ENCODE measurements at regions not wholly inside any gene's neighbourhood (a gene's known extent, or its start where the extent isn't known, plus 50 kb on each side); places are given as distances from the start of the nearest gene placed in this dataset.

GRCh38 chr11:79794057-79794456, 353.2 kb upstream of the TENM4 start:
- no peak for DNase-seq

DNA sequence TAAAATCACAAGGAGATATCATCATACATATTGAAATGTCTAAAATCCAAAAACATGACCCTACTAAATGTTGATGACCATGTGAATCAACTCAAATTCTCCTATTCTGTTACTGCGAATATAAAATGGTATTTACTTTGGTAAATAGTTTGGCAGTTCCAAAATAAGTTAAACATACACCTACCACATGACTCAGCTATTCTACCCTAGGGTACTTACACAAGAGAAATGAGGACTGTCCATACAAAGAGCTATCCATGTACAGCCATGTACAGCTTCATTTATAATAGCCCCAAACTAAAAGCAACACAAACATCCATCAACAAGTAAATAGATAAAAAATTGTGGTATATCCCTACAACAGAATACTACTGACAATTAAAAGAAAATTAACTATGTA, 346.1 kb upstream of the TENM4 start:
- DNase-seq = no peak

GRCh38 chr11:79783833-79784232, 343.0 kb upstream of the TENM4 start:
- DNase-seq = no peak

GRCh38 chr11:79768343-79768742, 327.5 kb upstream of the TENM4 start:
- DNase-seq = no peak

GRCh38 chr11:79762279-79762921, 321.6 kb upstream of the TENM4 start:
- no peak for DNase-seq

- DNase-seq = no peak
These were observed 317.5 kb upstream of the TENM4 start for GRCh38 chr11:79758325-79758724.

DNA sequence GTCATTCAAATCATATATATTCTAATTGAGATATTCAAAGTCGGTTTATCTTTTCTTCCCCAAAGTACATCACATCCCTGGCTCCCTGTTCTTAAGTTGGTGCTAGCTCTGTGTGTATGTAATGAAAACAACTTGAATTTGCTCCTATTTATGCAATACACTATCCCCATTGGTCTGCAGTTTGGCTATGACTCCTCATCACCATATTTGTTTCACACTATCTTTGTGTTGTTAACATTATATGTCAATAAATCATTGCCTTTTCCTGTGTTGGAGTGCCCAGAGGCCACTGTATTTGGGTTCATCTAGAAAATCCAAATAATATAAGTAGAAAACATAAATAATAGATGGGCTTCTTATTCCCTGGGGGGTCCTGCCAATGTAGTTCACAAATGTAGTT, 306.6 kb upstream of the TENM4 start:
- no peak for DNase-seq

- DNase-seq = no peak
These were observed 304.1 kb upstream of the TENM4 start for GRCh38 chr11:79744941-79745340.

DNA sequence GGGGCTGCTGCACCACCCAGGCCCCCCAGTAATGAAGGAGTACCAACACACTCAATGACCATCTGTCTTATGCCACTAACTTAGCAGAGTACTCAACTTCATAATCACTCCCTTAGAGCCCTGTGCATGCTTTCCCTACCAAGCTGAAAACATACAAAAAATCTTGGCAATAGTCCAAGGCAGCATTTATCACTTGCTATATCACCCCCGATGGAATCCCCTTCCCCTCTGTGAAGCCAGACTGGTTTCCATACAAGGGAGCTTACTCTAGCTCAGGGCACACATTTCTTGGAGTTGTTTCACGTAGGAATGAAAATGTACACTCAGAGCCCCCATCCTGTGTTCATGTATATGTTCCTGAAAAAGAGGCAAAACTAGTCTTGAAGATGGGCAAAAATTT, 301.3 kb upstream of the TENM4 start:
- no peak for DNase-seq

GRCh38 chr11:79739591-79739990, 298.8 kb upstream of the TENM4 start:
- DNase-seq = no peak

- DNase-seq = no peak
These were observed 286.4 kb upstream of the TENM4 start for GRCh38 chr11:79727221-79727620.

DNA sequence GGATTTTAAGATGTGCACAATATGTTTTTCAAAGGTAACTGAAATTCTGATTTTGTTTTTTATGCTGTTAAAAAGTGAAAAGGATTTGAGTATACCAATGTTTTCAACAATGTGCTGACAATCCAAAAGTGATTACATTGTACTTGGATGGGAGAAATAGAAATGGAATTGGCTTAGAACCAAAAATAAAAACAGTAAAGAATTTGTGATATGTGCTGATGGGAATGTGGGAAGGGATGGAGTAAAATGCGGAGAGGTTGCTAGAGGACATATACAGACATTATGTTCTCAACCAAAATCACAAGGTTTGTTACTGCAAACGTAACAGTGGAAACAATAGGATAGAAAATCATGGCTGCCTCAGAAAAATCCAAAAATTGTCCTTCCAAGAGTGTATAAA, 279.3 kb upstream of the TENM4 start:
- no peak for DNase-seq

GRCh38 chr11:79708319-79708932, 267.6 kb upstream of the TENM4 start:
- peak in 1 of 5 experiments; percentile 12 for DNase-seq

GRCh38 chr11:79705648-79706047, 264.8 kb upstream of the TENM4 start:
- no peak for DNase-seq

DNA sequence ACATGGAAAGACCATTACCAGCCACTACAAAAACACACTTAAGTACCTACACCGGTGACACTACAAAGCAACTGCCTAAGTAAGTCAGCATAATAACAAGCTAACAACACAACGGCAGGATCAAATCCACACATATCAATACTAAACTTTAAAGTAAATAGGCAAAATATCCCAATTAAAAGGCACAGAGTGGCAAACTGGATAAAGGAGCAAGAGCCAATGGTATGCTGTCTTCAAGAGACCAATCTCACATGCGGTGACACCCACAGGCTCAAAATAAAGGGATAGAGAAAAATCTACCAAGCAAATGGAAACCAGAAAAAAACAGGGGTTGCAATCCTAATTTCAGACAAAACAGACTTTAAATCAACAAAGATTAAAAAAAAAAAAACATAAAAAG, 261.5 kb upstream of the TENM4 start:
- no peak for DNase-seq

DNA sequence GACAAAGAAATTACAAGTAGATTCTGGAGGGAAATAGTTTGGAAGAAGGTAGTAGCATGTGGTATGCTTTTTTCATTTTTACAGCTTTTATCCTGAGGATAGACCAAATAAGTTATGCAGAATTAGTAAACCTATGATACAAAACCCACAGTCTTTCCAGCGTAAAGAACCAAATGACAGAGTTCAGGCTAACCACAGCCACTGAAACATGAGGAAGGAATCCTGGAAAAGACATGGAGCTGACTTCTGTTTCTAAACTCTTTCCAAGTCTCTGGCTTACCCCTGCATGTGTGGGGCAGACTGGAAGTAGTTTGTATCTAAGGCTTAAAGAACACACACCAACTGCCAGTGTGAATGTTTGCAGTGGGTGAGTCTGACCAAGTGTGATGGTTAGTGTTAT, 258.4 kb upstream of the TENM4 start:
- no peak for DNase-seq

DNA sequence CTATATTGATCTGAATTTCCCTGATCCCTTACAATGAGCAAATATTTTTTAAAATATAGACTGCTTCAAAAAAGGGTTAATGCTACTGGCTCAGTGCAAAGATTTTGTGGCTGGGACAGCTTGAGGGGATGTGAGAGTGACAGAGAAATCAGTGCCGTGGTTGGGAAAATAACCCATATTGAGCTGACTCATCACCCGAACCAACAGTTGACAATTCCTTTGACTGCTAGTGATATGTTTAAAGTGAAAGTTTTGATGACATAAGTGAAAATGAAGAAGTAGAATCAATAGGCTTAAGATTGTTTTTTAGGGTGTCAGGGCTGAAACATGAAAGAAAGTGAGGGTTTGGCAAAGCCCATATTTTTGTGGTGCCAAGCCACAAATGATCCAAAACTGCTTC, 257.1 kb upstream of the TENM4 start:
- DNase-seq = peak in 1 of 5 experiments; percentile 20

GRCh38 chr11:79694368-79694767, 253.5 kb upstream of the TENM4 start:
- no peak for DNase-seq

DNA sequence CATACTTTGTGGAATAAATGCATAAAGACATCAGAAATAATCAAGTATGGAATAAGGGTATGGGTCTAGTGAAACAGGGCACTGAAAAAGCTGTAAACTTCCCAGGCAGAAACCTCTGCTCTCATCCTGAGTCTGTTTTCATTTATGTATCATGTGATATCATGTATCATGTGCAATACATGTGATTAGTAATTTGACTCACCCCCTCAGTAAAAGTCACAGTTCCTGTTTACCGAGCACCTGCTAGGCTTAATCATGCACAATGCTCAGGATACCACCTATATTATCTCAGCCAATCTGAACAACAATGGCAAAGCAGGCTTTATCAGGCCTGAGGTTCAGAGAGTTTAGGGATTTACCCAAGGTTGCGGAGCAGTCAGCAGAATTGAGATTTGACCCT, 250.6 kb upstream of the TENM4 start:
- DNase-seq = no peak

DNA sequence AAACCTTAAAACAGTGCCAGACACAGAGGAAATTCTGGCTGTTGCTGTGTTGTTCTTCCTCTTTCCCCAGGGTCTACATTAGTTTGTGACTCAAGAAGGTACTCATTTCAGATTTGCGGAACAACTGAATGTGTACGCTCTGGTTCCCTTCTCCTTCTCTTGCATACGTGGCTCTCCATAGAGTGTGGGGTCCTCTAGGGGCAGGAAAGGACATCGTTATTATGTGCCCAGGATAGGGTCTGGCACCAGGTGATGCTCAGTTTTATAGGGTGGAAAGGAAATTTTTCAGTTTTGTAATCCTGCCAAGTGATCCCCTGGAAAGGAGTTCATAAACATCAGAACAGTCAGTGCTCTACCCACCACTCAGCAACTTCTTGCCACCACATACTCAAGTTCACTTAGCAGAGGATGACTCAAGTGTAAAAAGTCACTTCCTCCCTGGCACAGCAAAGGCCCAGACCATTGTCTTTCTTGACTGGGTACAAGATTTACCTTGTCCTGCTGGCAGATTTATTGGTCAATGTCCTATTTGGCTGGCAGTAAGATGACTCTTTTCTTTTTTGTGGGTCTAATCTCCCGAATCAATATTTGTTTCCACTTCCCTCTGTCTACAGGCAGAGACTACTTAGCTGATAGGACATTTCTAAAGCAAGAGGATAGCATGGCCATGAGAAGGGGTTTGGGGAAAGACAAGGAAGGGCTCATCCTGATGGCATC, 246.0 kb upstream of the TENM4 start:
- DNase-seq = no peak

GRCh38 chr11:79683930-79684329, 243.1 kb upstream of the TENM4 start:
- DNase-seq = no peak

- DNase-seq = no peak
These were observed 238.1 kb upstream of the TENM4 start for GRCh38 chr11:79678780-79679452.

DNA sequence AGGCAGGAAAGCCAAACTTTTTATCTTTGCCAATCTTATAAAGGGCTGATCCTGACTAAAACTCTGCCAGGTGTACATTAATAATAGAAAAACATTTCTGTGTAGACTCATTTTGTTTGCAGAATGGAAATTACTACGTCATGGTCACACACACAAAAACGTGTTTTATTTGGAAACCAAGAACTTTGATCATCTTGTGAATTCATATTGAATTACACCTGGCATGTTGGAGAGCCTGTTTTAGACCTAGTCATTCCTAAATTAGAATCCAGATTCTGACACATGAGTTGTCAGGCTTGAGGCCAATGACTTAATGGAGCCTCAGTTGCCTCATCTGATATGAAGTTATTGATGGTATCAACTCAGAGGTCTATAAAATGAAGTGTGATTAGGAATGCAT, 235.6 kb upstream of the TENM4 start:
- DNase-seq = no peak

GRCh38 chr11:79675081-79675480, 234.3 kb upstream of the TENM4 start:
- DNase-seq = no peak
